ENCODE measurements at regions not wholly inside any gene's neighbourhood (a gene's known extent, or its start where the extent isn't known, plus 50 kb on each side); places are given as distances from the start of the nearest gene placed in this dataset.

GRCh38 chr9:113755433-113755832 is 120.7 kb upstream of the ZNF618 start:
- H3K4me3 ChIP-seq (ENCODE audit: low read length), result no peak overlapping the region
- no peak for TF ChIP-seq CTCF (conservative IDR thresholded peaks at IDR 0.05; ENCODE audit: low read depth, low read length)
- no peak for DNase-seq (ENCODE audit: low read depth)

DNA sequence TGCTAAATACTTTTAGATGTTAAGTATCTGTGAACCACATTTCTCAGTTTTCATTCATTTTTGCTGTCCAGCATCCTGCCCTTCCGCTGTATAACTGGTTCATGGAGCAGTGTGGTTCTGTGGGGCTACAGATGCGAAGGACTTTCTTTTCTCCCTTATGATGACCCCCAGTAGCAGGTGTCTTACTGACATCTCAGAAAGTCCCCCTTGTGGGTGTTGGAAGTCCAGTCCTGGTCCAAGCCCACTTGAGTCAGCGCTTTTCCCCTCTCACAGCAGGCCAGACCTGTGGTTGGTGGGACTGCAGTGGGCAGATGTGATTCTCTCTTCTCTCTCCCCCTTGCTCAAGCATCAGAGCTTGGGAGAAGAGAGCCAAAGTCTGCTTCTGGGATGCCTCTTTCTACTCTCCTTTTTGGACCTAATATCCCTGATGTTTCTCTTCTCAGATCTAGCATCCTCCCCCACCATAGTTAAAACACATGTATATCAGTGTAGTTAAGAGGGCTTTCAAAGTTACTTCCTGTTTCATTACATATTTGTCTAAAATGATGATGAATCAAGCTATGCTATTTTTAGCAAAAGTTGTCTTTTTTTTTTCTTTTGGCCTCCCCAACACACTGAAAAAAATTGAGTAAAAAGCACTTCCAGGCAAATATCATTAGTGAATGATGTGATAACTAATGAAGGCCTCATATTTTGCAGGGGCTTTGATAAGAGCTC is 119.5 kb upstream of the ZNF618 start:
- TF ChIP-seq CTCF (conservative IDR thresholded peaks at IDR 0.05; ENCODE audit: low read depth, low read length), result no peak

GRCh38 chr9:113763429-113763828 is 112.7 kb upstream of the ZNF618 start:
- H3K4me3 ChIP-seq (ENCODE audit: low read length), result no peak overlapping the region
- DNase-seq (ENCODE audit: low read depth), result no peak
- no peak for TF ChIP-seq CTCF (conservative IDR thresholded peaks at IDR 0.05; ENCODE audit: low read depth, low read length)

More for the DNA sequence above, 119.5 kb upstream of the ZNF618 start:
- DNase-seq (ENCODE audit: low read depth), result no peak
- no peak overlapping the region for H3K4me3 ChIP-seq (ENCODE audit: low read length)

DNA sequence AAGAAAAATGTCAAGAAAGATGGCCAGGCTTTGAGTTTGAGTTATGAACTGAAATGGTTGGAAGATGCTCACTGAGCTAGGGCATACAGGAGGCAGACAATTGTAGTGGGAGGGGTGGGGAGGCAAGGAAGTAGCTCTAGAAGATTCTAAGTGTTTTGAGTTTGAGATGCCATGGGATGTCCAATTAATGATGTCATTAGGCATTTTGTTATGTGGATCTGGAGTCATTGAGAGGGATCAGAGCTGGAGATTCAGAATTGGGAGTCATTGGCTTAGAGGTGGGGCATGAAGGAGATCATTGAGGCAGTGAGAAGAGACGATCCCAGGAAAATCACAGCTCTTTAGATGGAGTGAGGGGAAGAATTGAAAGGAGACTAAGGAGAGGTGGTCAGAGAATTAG is 111.5 kb upstream of the ZNF618 start:
- TF ChIP-seq CTCF (conservative IDR thresholded peaks at IDR 0.05; ENCODE audit: low read depth, low read length), result no peak
- no peak overlapping the region for H3K4me3 ChIP-seq (ENCODE audit: low read length)
- DNase-seq (ENCODE audit: low read depth), result no peak

GRCh38 chr9:113769412-113769811 is 106.7 kb upstream of the ZNF618 start:
- no peak overlapping the region for H3K4me3 ChIP-seq (ENCODE audit: low read length)
- TF ChIP-seq CTCF (conservative IDR thresholded peaks at IDR 0.05; ENCODE audit: low read depth, low read length), result no peak
- DNase-seq (ENCODE audit: low read depth), result no peak

GRCh38 chr9:113770396-113770795 is 105.7 kb upstream of the ZNF618 start:
- H3K4me3 ChIP-seq (ENCODE audit: low read length), result no peak overlapping the region
- no peak for TF ChIP-seq CTCF (conservative IDR thresholded peaks at IDR 0.05; ENCODE audit: low read depth, low read length)
- DNase-seq (ENCODE audit: low read depth), result no peak

DNA sequence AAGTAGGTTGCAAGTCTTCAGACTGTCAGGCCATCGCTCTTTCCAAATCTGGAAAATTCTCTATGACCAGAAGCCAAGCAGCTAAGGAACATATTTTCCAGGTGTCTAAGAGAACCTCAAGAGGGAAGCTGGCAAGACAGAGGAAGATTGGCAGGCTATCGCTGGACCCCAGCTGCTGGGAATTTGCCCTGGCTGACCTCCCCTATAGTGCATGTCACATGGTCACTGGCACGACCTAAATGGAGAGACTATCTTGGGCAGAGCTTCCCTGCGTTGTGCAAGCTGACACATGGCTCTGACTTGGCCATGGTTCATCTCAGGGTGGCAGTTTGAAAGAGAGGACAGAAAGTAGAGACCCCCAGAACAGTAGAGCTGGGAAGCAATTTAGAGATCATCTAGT is 104.9 kb upstream of the ZNF618 start:
- TF ChIP-seq CTCF (conservative IDR thresholded peaks at IDR 0.05; ENCODE audit: low read depth, low read length), result no peak
- DNase-seq (ENCODE audit: low read depth), result no peak
- no peak overlapping the region for H3K4me3 ChIP-seq (ENCODE audit: low read length)
